ENCODE measurements at regions not wholly inside any gene's neighbourhood (a gene's known extent, or its start where the extent isn't known, plus 50 kb on each side); places are given as distances from the start of the nearest gene placed in this dataset.
"Not testable (repeated sequence)": the region's sequence is repeated elsewhere in the genome, so short reads cannot be mapped to it uniquely, and the experiment has no call there.

GRCh38 chr5:39689919-39690318, 265.1 kb upstream of the DAB2 start:
- DNase-seq = no peak

- not testable (repeated sequence) for DNase-seq
Observed at GRCh38 chr5:39687924-39688323, 263.1 kb upstream of the DAB2 start.

- DNase-seq = no peak
Observed at GRCh38 chr5:39680213-39680612, 255.4 kb upstream of the DAB2 start.

- DNase-seq = no peak
Observed at GRCh38 chr5:39678534-39678933, 253.8 kb upstream of the DAB2 start.

- DNase-seq = no peak
Observed at GRCh38 chr5:39675676-39676075, 250.9 kb upstream of the DAB2 start.

- no peak for DNase-seq
Observed at GRCh38 chr5:39674209-39675082, 249.7 kb upstream of the DAB2 start.

GRCh38 chr5:39671561-39671961, 246.8 kb upstream of the DAB2 start:
- no peak for DNase-seq

GRCh38 chr5:39670955-39671354, 246.2 kb upstream of the DAB2 start:
- no peak for DNase-seq

GRCh38 chr5:39670391-39670790, 245.6 kb upstream of the DAB2 start:
- DNase-seq = no peak

GRCh38 chr5:39668980-39669379, 244.2 kb upstream of the DAB2 start:
- no peak for DNase-seq

GRCh38 chr5:39665328-39665727, 240.5 kb upstream of the DAB2 start:
- no peak for DNase-seq

- DNase-seq = no peak
Observed at GRCh38 chr5:39662945-39663344, 238.2 kb upstream of the DAB2 start.

- DNase-seq = no peak
Observed at GRCh38 chr5:39661026-39661779, 236.4 kb upstream of the DAB2 start.

GRCh38 chr5:39660020-39660419, 235.2 kb upstream of the DAB2 start:
- DNase-seq = no peak

- no peak for DNase-seq
Observed at GRCh38 chr5:39658866-39659265, 234.1 kb upstream of the DAB2 start.

- DNase-seq = no peak
Observed at GRCh38 chr5:39657943-39658342, 233.2 kb upstream of the DAB2 start.

GRCh38 chr5:39656600-39656999, 231.8 kb upstream of the DAB2 start:
- DNase-seq = no peak

- DNase-seq = no peak
Observed at GRCh38 chr5:39654715-39655114, 229.9 kb upstream of the DAB2 start.

- DNase-seq = not testable (repeated sequence)
Observed at GRCh38 chr5:39652481-39652880, 227.7 kb upstream of the DAB2 start.

- DNase-seq = no peak
Observed at GRCh38 chr5:39652036-39652435, 227.3 kb upstream of the DAB2 start.

GRCh38 chr5:39650008-39650762, 225.4 kb upstream of the DAB2 start:
- no peak for DNase-seq

GRCh38 chr5:39648848-39649227, 224.1 kb upstream of the DAB2 start:
- DNase-seq = no peak

GRCh38 chr5:39648085-39648847, 223.5 kb upstream of the DAB2 start:
- no peak for DNase-seq

Measured in T-helper 1 cell (primary cell).